ENCODE measurements at regions not wholly inside any gene's neighbourhood (a gene's known extent, or its start where the extent isn't known, plus 50 kb on each side); places are given as distances from the start of the nearest gene placed in this dataset.
"Not testable (repeated sequence)": the region's sequence is repeated elsewhere in the genome, so short reads cannot be mapped to it uniquely, and the experiment has no call there.

DNA sequence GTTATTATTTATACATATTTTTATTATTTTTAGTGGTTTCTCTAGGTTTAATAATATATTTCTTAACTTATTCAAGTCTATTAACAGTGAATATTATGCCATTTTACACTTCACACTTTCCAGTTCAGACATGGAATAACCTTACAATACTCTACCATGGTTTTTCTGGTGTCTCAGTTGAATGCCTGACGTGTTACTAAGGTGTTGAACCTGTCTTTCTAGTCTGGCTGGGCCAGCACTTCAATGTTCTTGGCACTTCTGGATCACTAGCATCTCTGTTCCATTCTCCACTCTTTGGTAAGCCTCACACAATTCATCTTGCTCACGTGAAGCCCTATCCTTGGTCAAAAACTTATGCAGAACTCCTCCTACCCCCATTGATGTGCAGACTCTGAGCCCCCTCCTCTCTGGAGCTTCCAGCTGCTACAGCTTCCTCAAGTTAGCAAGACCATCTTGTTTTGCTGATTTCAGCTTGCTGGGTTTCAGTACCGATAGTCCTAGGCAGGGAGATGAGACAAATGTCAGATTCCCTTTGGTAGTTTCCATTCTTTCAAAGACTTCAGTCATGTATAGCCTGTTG is 243.1 kb downstream of the FBXO4 start:
- 59% methylated on average over 3 of the region's 3 CpGs for WGBS

DNA sequence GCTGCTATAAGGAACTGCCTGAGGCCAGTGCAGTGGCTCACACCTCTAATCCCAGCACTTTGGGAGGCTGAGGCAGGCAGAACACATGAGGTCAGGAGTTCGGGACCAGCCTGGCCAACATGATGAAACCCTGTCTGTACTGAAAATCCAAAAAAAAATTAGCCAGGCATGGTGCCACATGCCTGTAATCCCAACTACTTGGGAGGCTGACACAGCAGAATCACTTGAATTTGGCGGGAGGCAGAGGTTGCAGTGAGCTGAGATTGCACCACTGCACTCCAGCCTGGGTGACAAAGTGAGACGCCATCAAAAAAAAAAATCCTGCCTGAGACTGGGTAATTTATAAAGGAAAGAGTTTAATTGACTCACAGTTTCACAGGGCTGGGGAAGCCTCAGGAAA is 247.1 kb upstream of the GHR start:
- H3K27ac ChIP-seq; H3K9me3 ChIP-seq; intact Hi-C loops (cut with DNase I); H3K4me3 ChIP-seq; DNase-seq (ENCODE audit: low spot score); H3K27me3 ChIP-seq (replicated peaks; ENCODE audit: insufficient read depth); H3K36me3 ChIP-seq; H3K4me1 ChIP-seq (replicated peaks): not testable (repeated sequence)
- WGBS, result 77% methylated on average over 3 of the region's 3 CpGs

More for the DNA sequence above, 243.1 kb downstream of the FBXO4 start:
- Histone ChIP-seq H3K36me3 (no peaks in the 10 kb centered on the region), H3K4me3 (no peak overlapping the region), H3K27me3 (replicated peaks; ENCODE audit: insufficient read depth) (no peaks in the 10 kb centered on the region), H3K9me3 (no peaks in the 10 kb centered on the region), H3K27ac (no peak overlapping the region), H3K4me1 (replicated peaks) (no peaks in the 10 kb centered on the region)
- TF ChIP-seq POLR2A (IDR thresholded peaks at IDR 0.05), result no peak
- TF ChIP-seq, protein P1, sequence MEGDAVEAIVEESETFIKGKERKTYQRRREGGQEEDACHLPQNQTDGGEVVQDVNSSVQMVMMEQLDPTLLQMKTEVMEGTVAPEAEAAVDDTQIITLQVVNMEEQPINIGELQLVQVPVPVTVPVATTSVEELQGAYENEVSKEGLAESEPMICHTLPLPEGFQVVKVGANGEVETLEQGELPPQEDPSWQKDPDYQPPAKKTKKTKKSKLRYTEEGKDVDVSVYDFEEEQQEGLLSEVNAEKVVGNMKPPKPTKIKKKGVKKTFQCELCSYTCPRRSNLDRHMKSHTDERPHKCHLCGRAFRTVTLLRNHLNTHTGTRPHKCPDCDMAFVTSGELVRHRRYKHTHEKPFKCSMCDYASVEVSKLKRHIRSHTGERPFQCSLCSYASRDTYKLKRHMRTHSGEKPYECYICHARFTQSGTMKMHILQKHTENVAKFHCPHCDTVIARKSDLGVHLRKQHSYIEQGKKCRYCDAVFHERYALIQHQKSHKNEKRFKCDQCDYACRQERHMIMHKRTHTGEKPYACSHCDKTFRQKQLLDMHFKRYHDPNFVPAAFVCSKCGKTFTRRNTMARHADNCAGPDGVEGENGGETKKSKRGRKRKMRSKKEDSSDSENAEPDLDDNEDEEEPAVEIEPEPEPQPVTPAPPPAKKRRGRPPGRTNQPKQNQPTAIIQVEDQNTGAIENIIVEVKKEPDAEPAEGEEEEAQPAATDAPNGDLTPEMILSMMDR (IDR thresholded peaks at IDR 0.05), result no peak
- no peak for TF ChIP-seq POLR2AphosphoS5 (IDR thresholded peaks at IDR 0.05)
- DNase-seq (ENCODE audit: low spot score), result no peak
- intact Hi-C loops (cut with DNase I), result no loop called here

- H3K27me3 ChIP-seq (replicated peaks; ENCODE audit: insufficient read depth); H3K27ac ChIP-seq; DNase-seq (ENCODE audit: low spot score); H3K4me3 ChIP-seq; H3K4me1 ChIP-seq (replicated peaks); intact Hi-C loops (cut with DNase I); H3K9me3 ChIP-seq; H3K36me3 ChIP-seq: not testable (repeated sequence)
- 38% methylated on average over 1 of the region's 1 CpG for WGBS
Observed at GRCh38 chr5:42179843-42180242, 243.4 kb upstream of the GHR start.

DNA sequence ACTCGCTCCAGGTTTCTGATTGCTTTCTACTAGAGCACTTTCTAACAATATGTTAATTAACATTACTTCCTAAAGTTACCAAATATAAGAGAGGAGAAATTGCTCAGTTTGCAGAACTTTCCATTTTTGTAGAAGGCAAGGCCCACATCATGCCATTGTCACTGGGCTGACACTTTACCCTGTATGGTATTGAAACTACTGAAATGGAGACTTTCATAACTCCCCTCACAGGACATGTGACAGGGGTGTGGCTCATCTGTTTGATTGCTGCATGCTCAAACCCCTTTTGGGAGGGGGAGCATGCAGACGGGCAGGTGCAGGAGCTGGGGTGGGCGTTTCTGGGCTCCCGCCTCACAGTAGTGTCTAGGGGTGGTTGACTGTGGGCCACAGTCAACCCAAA is 206.3 kb upstream of the GHR start:
- Histone ChIP-seq H3K36me3 (no peaks in the 10 kb centered on the region), H3K9me3 (no peaks in the 10 kb centered on the region), H3K4me1 (replicated peaks) (no peaks in the 10 kb centered on the region), H3K27ac (no peak overlapping the region), H3K4me3 (no peak overlapping the region), H3K27me3 (replicated peaks; ENCODE audit: insufficient read depth) (no peaks in the 10 kb centered on the region)
- DNase-seq (ENCODE audit: low spot score), result no peak
- intact Hi-C loops (cut with DNase I), result no loop called here
- WGBS, result 92% methylated on average over 4 of the region's 4 CpGs
- TF ChIP-seq POLR2A (IDR thresholded peaks at IDR 0.05), result no peak

- H3K4me1 ChIP-seq (replicated peaks), result no peaks in the 10 kb centered on the region
- H3K36me3 ChIP-seq, result no peaks in the 10 kb centered on the region
- WGBS, result 93% methylated on average over 2 of the region's 2 CpGs
- no peak overlapping the region for H3K27ac ChIP-seq
- no peaks in the 10 kb centered on the region for H3K27me3 ChIP-seq (replicated peaks; ENCODE audit: insufficient read depth)
- intact Hi-C loops (cut with DNase I), result no loop called here
- TF ChIP-seq POLR2AphosphoS5 (IDR thresholded peaks at IDR 0.05), result no peak
- no peak for TF ChIP-seq POLR2A (IDR thresholded peaks at IDR 0.05)
- TF ChIP-seq, protein P1 (IDR thresholded peaks at IDR 0.05), result no peak
- no peak for DNase-seq (ENCODE audit: low spot score)
- H3K9me3 ChIP-seq, result no peaks in the 10 kb centered on the region
- no peak overlapping the region for H3K4me3 ChIP-seq
Observed at GRCh38 chr5:42217791-42218190, 205.4 kb upstream of the GHR start.

DNA sequence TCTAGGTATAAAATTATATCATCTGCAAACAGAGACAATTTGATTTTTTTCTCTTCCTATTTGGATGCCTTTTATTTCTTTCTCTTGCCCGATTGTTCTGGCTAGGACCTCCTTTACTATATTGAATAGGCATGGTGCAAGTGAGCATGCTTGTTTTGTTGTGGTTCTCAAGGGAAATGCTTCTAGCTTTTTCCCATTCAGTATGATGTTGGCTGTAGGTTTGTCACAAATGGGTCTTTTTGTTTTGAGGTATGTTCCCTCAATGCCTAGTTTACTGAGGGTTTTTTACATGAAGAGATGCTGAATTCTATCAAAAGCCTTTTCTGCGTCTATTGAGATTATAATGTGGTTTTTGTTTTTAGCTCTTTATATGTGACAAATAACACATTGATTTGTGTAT is 198.2 kb upstream of the GHR start:
- Histone ChIP-seq H3K4me3 (no peak overlapping the region), H3K27ac (no peak overlapping the region), H3K9me3 (no peaks in the 10 kb centered on the region), H3K36me3 (no peaks in the 10 kb centered on the region), H3K27me3 (replicated peaks; ENCODE audit: insufficient read depth) (no peaks in the 10 kb centered on the region), H3K4me1 (replicated peaks) (no peaks in the 10 kb centered on the region)
- 83% methylated on average over 2 of the region's 2 CpGs for WGBS
- no peak for DNase-seq (ENCODE audit: low spot score)
- TF ChIP-seq POLR2A (IDR thresholded peaks at IDR 0.05) (no peak), POLR2AphosphoS5 (IDR thresholded peaks at IDR 0.05) (no peak)
- TF ChIP-seq, protein P1 (IDR thresholded peaks at IDR 0.05), result no peak
- intact Hi-C loops (cut with DNase I), result no loop called here
